NT2/D1 (cell line): ENCODE measurements at regions not wholly inside any gene's neighbourhood (a gene's known extent, or its start where the extent isn't known, plus 50 kb on each side); places are given as distances from the start of the nearest gene placed in this dataset.

ENCODE experiments used
- YY1 ChIP-seq: IDR thresholded peaks from 2 replicates; pipeline ENCODE4 v1.6.1; 2011; ENCODE audit not compliant: insufficient read length, insufficient read depth
- ZNF274 ChIP-seq: IDR thresholded peaks from 2 replicates; pipeline ENCODE4 v1.6.1; 2011; ENCODE audit warnings: mild to moderate bottlenecking, low read depth, low read length

DNA sequence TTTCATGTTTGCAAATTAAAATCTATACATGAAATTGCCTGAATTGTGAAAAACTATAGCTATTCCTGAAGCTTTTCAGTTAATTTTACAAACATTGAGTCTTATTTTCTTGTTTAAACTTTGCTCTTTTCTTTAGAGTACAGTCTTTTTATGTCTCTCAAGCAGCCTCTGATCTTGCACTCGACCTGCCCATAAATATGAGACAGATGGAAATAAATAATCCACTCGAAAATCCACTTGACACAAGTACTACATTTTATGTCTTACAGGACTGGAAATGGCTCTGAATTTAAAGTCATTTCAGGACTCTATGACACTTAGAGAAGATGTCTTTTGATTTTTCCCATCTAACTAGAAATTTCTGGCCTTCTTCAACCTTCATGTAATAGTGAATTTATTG lies 283.8 kb downstream of the USP25 start:
- TF ChIP-seq YY1 (no peak), ZNF274 (no peak)
